HK-2 (cell line): ENCODE measurements at regions not wholly inside any gene's neighbourhood (a gene's known extent, or its start where the extent isn't known, plus 50 kb on each side); places are given as distances from the start of the nearest gene placed in this dataset.

Source experiments
- DNase-seq: peaks from one replicate; pipeline ENCODE4 v3.0.0-alpha.2; 2018; ENCODE audit not compliant: unreplicated experiment

DNA sequence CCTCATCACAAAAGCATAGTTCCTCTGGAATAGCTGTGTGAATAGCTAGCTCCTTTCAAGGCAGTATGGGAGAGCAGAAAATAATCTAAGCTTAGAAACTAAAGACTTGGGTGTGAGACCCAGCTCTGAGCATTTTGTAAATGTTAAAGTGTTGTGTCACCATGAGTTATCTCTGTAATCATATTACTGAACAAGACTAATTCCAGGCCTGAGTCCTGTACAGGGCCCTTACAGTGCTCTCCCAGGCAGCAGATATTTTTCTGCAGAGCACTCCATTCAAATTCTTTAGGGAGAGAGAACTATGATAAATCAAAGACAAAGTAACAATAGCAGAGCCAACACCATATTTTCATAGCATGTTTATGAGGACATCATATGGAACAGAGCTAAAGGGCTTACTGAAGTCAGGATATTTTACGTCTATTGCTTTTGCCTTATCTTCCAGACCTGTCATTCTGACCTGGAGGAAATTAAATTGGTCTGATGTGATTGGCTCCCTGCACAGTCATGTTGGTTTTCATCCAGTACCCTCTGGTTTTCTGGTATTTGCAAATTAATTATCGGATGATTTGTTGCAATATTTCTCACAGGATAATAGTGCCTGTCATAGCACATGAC is 172.6 kb upstream of the PPP2R3A start:
- no peak for DNase-seq

DNA sequence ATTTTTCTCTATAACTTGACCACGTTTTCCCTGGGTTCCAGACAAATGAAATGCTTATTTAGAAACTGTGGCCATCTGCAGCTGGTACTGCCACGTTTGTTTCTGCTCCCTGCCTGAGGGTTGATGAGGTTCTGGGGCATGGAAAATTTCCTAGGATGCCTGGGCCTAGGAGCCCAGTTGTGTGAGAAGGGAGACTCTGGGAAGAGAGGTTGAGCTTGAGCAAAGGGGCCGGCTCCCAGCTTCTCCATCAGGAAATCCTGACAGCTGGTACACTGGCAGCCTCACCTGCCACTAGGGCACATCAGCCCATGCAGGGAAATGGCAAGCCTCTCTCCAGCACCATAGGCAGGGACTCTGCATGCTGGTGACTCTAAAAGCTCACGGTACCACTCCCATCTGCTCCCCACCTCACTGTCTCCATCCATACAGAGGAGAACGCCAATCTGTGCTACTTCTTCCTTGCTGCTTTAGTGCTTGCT is 165.4 kb upstream of the PPP2R3A start:
- no peak for DNase-seq

DNA sequence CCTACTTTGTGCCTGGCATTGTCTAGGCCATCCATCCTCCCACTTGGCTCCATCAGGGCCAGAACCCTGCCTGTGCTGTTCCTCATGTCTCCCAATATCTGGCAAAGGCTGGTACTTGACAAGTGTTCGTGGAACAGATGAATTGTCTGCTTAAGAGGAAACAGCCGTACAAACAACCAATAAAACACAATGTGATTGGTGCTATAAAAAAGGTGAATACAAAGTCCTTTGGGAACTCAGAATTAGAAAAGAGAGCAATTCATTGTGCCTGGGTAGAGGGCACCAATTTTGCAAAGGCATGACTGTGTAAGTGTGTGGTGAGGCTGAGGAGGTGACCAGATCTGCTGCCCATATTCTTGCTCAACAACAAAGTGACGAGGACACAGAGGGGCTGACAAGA is 164.5 kb upstream of the PPP2R3A start:
- DNase-seq = no peak

DNA sequence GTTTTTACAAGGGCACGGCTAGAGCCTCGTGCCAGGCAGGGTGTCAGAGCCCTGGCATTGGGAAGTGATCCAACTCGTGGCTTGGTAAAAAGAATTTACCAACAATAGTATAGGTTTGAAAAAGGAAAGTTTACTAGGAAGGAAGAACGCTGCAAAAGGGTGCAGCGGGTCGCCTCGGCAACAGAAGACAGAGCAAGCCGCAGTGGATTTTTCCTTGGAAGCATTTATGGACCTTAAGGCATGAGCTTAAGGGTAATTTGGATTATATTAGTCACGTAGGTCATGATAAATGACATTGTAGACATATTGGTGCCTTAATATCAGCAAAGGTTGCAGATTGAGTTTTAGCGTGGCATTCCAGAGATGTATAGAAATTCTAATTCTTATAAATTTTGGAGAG is 163.4 kb upstream of the PPP2R3A start:
- DNase-seq = no peak

DNA sequence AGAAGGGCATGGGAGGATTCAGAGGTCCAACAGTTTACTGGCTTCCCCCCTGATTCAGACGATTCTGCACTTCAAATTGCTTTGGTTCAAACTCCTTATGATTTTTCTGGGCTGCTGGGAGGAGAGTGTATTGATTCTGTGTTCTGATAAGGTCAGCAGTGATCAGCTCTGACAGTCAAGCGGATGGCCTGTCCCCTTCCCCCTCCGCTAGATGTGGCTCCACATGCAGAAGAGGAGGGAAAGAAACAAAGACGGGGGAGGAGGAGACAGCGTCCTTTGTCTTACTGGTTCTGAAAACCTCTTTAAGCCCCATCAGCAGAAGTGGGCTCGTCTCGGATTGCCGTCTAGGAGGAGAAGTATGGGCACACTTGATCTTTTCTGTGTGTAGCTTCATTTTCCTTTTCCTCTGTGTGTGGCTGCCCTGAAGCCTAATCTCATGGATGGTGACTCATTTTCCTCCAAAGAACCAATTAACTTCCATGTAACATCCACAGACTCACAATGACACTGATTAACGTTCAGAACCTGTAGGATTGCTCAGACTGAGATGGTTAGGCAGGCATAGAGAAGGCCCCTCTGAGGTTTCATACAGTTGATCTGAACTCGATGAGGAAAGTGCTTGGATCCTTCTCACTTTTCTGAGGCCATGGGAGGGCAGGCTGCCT is 162.4 kb upstream of the PPP2R3A start:
- DNase-seq = no peak

DNA sequence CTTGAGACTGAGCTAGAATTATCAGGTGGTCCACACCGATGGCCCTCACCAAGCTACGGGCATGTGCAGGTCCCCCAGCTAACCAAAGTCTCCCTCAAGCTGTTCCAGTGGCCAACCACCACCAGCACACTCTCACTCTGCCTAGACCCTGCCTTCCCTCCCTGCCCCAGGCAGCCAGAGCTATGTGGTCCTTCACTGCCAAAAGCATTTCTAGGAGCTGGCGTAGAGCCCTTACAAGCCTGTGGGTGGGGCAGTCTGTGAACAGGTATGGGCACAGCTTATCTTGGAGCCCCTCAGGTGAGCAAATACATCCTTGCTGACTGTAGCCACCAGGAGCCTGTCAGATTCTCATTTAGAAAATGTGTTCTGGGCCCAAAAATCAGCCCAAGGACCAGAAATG is 159.8 kb upstream of the PPP2R3A start:
- no peak for DNase-seq

DNA sequence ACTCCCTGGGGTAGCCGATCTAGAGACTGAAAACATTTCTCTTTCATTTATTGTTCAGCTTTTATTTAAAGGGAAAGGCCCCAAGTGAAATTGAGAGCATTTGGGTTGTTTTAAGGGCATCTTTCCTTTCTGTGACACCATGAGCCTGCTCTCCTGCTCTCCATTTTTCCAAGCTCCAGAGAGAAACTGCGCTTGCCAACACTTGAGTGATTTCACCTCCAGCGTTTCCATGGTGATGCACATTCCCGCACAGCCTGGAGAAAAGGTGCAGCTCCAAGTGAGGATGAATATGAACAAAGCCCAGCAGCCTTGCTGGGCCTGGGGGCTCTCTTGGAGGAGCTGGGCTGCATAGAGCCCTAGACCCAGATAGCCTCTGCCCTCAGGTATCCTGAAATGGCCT is 159.2 kb upstream of the PPP2R3A start:
- no peak for DNase-seq

DNA sequence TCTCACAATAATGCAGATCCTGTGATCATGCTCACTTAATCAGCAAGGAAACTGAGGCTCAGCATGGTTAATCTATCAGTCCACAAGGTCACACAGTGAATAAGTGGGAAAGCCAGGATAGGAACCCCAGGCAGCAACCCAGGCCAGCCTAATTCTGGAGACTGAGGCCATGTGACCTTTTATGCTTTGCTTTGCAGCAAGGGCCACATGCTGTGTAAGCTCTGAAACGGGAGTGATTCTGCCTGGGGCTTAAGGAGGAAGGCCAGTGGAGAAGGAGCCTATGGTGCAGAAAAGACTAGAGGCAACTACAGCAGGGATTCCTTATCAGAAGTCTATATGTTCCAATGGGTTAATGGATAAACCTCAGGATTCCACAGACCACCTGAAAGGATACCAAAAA is 157.6 kb upstream of the PPP2R3A start:
- DNase-seq = no peak

DNA sequence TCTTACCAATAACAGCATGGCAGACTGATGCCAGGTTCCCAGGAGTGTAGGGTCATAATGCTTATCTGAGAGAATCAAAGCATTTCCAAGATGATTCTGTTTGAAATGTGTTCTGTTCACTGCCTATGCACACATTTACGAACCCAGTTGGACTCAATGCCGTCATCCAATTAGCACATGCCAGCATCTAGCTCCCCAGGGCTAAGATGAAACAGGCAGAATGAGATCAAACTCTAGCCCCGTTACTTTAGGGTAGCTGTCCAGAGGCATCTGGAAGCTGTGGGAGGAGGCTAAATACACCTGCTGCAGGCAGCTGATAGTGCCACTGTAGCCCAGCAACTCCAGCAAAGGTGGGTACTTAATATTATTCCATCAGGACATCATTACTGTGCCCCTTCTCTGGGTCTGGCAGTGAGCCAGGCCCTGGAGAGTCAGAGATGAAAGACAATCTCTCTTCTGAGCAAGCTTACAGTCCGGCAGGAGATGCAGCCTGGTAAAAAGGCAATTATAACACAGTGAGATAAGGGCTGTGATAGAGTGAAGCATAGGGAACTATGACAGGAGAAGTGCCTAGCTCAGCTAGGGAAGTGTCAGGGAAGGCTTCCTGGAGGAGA is 156.4 kb upstream of the PPP2R3A start:
- DNase-seq = no peak

DNA sequence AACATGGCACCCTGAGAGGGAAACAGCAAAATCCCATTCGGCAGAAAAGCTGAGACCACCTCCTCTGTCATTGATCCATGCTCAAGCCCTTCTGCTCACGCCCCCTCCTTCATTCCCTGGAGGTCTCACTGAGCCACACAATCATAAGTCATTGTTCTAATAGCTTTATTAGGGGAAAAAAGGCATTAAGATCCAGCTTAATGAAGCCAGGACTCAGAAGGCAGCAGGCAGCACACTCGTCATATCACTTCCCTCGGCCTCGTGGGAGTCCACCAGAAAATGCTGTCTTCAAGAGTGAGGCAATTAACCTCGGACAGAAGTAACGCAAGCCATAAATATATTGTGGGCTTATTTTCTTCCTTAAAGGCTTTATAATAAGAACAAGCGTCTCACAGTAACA is 153.9 kb upstream of the PPP2R3A start:
- no peak for DNase-seq

DNA sequence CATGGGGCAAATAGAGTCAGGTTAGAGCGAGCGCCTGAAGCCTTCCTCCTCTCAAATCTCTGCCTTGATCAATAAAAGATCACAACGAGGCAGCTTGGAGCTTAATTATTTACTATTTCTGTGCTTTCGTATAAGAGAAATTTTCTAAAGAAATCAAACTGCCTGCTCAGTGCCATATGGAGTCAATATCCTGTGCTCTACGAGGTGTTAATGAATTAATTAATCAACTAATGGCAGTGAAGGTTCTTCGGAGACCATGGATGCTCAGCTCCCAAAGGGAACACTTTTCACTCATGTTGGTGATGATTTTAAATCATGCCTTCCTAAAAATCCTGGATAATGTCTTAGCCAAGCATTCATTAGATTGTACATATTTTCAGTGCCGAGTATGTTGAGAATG is 153.5 kb upstream of the PPP2R3A start:
- no peak for DNase-seq

DNA sequence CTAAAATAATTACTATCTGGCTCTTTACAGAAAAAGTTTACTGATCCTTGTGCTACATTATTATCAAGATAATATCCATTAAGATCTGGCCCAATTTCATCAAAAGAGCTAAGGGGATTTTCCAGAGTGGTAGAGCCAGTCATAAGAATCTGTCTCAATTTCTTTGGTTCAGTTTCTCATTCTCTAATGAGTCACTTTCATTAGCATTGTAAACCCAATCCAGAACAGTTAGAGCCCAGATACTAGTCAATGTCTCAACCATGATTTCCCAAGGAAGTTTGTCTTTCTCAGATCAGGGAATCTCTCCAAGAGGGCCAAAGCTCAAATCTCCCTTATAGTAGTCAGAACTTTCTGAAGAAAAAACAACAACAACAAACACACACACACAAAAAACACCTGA is 131.1 kb upstream of the PPP2R3A start:
- no peak for DNase-seq

DNA sequence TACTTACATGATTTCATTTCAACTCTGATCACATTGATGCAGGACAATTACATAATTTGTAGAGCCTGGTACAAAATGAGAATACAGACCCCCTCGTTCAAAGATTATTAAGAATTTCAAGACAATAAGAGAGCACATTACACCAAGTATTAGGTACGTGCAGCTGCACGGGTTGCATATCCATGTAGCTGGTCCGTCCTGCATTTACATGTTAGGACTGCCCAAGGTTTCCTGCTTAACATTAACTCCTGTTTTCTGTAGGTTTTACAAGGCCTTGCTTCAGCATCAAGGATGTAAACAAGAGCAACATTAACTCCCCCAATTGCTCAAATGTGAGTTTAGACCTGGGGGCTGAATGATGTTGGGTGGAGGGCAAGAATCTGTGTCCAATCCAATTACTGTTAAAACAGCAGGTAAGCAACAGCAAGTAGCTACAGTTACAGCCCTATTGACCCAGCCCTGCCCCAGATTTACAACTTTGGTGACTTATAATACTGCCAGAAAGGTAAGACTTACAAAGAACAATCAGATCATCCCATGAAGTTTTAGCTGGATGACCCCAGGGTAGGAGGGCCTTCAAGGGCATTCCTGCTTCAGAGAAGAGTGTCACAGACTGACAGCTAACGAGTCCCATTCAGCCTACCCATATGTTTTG is 127.4 kb upstream of the PPP2R3A start:
- no peak for DNase-seq

DNA sequence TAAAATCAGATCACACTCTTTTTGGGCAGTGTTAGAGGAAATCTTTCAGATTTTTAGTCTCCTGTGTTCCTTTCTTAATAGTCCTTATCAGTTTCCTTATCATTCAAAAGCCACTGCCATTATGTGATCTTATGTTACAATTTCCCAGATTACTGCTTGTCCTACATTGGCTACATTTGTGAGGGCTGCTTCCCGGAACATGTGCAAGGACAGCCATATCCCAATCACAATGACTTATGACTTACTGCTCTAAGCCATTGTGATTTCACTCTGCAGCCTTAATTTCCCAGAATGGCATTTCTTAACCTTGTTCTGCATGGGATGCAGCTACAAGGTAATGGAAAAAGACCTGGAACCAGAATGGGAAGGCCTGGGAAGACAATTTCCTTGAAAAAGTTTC is 125.1 kb upstream of the PPP2R3A start:
- no peak for DNase-seq

DNA sequence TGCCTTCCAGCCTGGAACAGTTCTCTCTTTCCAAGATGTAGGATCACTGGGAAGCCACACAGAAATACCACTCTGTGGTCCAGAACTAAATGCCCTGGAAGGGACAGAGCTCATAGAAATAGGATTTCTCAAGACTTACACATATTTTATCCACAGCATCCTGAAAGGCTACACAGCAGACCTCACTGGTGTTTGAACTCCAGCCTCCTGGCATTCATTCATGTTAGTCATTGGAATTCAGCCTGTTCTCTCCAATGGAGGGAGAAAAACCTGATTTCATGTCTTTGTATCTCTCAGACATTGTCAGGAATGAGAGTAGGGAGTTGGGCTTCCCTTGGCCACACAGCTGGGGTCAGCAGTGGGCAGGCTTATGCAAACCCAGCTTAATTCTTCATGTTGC is 121.1 kb upstream of the PPP2R3A start:
- no peak for DNase-seq

DNA sequence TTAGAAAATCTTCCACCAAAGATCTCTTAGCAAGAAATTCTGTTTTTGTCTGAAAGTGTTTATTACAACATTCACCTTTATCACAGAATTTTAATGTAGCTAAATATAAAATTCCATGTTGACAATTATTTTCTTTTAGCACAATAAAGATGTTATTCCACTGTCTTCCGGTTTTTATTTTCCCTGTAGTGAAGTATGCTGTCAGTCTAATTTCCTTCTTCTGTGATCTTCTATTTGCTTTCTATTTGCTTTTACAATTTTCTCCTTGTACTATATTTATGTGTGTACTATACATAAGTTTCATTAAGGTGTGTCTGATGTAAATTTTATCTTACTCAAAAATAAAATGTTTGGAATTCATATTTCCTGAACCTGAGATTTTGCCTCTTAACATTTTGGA is 117.5 kb upstream of the PPP2R3A start:
- no peak for DNase-seq

DNA sequence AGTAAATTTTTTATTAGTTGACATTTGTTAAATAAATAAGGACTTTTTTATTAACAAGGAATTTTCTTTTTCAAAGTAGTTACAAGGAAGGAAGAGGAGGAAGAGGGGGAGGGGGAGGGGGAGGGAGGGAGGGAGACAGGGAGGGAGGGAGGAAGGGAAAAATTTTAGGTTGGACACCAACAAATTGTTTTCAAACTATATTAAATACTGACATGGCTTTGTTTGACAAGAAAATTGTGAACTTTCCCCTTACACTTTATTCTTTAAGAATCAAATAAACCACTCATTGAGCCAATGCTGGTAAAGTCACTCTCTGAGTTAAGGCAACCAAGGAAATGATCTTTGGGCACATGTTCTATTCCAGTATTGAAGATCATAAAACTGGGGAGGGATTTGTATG is 115.7 kb upstream of the PPP2R3A start:
- DNase-seq = no peak

DNA sequence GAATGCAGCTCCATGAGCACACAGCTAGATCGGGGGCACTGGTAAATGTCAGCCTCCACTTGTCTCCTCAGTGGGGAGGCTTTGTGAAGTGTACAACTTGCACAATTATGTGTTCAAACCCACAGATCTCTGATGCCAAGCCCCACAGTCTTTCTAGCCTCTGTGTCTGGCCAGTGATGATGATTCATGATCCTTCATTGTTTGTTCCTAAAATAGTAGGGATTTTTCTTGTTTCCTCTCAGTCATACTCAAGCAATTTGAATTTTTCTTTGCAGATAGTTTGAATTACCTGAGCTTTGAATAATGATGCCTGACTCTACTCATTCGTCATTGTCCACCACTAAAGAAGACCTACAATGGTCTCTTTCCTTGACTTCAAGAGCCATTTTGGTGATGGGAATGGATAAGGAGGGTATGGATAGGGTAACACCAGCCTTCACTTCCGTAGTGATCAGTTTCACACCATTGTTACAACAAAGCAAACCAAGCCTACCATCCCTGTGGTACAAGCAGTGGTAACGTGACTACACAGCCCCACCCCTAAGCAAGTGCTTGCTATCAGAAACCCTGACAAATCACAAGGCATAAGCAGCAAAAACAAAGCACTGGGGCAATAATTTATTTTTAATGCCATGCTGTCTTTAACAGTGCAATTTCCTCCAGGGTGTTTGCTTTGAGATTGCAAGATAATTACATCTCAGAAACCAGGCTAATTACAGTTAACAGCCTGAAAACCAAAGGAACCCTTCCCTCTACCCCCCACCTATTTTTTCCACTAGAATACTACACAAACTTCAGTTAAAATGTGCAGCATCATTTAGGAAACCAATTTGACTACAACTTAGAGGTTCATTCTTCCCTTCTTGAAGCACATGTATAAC is 114.1 kb upstream of the PPP2R3A start:
- DNase-seq = no peak

DNA sequence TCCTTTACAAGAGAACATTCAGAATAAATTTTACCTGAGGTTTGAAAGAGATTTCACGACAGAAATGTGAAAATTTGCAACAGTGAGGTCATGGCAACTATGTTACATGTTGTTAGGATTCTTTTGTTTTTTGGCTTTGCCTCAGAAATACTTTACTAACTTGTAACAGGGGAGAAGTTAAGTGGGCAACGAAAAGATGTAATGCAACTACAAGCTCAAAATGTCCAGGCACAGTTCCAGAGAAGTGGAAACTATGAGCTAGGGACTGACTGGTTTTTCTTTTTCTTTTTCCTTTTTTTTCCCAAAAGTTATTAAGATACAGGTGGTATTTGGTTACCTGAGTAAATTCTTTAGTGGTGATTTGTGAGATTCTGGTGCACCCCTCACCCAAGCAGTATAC is 111.5 kb upstream of the PPP2R3A start:
- DNase-seq = no peak

DNA sequence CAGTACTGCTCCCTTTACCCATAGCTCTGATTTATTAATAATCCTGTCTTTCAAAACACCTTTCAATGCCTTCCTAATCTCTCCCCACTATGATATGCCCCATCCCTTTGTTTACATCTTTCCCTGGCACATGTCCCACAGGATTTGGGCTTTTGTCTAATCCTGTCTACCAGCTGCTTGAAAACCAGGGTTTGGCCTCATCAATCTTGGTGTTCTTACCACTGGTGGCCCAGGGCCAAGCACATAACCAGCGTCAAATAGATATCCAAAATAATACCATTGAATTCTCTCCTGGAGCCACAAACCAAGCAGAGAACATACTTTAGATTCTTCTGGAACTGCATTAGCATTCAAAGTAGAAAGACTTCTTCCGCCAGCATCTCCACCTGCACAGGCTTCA is 104.8 kb upstream of the PPP2R3A start:
- DNase-seq = no peak

DNA sequence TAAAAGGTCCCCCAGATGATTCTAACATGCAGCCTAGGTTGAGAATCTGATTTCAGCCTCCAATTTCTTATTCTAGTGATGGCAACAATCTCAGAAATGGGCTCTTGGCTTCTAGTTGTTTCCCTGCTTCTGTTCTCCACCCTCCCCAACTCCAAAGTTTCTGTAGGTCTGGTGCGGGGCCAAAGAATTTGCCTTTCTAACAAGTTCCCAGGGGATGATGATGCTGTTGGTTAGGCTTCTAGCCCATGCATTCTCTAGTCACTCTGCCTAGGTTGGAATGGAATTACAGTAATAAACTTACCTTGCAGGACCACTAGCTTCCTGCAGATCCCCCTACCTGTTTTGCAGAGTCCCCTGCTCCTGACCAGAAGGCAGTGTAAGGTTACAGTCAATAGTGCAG is 103.2 kb upstream of the PPP2R3A start:
- DNase-seq = no peak

DNA sequence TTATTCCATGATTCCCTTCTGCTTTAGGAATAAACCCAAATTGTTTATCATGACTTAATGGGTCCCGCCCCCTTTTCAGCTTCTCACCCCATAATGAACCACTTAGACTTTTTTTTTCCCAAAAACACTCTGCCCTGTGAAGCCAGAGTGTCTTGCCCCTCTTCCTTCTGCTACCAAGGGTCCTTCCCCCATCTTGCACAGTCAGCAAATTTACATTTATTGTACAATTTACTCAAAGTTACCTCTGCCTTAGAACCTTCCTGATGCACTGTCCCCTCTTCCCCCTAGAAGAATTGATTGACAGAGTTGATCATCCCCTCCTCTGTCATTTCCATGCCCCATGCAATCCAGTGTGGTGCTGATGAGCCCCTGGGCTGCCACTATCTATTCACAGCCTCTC is 101.5 kb upstream of the PPP2R3A start:
- DNase-seq = no peak
